Head of caudate nucleus (tissue), 42 donors: ENCODE measurements at regions not wholly inside any gene's neighbourhood (a gene's known extent, or its start where the extent isn't known, plus 50 kb on each side); places are given as distances from the start of the nearest gene placed in this dataset.
"Not testable (repeated sequence)": the region's sequence is repeated elsewhere in the genome, so short reads cannot be mapped to it uniquely, and the experiment has no call there.

Experiments used
- DNase-seq, 42 donors: peaks; one replicate each; pipeline versions ENCODE4 v3.0.0 to v3.0.0-alpha.2; 2020 to 2021; ENCODE audit warnings: mixed read lengths in 7 of 42
- intact Hi-C: fragments of 100-400 bp; cut with DNase I; formaldehyde crosslinking; loops from one replicate; pipeline ENCODE4 v1.15.0; 2022

GRCh38 chr11:106152013-106152412 is 74.6 kb downstream of the AASDHPPT start:
- peak in 2 of 42 donors; percentile 3 to 9 for DNase-seq
- intact Hi-C loops, result no loop called here

- DNase-seq, result no peak
- intact Hi-C loops, result no loop called here
These were observed 75.4 kb downstream of the AASDHPPT start for GRCh38 chr11:106152824-106153223.

GRCh38 chr11:106156290-106156937 is 79.0 kb downstream of the AASDHPPT start:
- peak in 29 of 42 donors; percentile 3 to 72 (median 29) for DNase-seq
- intact Hi-C loops, result no loop called here

GRCh38 chr11:106158406-106158805 is 80.9 kb downstream of the AASDHPPT start:
- no peak for DNase-seq
- intact Hi-C loops, result no loop called here

- no peak for DNase-seq
- intact Hi-C loops, result no loop called here
These were observed 82.4 kb downstream of the AASDHPPT start for GRCh38 chr11:106159836-106160235.

DNA sequence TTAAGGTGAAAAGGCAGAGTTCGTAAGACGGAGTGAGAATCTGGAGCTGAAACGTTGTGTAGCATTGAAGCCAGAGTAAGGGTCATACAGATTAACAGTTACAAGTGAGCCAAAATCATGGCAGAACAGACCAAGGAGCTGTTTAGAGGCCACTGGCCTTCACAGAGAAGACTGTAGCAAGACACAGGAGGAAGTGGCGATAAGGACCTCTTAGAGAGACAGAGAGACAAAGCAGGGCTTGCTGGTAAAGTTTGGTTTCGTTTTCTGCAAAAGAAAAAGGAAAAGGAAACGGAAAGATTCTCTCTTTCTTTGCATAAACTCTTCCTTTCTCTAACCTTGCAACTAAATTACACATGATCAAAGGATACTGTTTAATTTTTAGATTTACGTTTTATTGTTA is 83.0 kb downstream of the AASDHPPT start:
- DNase-seq, result no peak
- intact Hi-C loops, result no loop called here

DNA sequence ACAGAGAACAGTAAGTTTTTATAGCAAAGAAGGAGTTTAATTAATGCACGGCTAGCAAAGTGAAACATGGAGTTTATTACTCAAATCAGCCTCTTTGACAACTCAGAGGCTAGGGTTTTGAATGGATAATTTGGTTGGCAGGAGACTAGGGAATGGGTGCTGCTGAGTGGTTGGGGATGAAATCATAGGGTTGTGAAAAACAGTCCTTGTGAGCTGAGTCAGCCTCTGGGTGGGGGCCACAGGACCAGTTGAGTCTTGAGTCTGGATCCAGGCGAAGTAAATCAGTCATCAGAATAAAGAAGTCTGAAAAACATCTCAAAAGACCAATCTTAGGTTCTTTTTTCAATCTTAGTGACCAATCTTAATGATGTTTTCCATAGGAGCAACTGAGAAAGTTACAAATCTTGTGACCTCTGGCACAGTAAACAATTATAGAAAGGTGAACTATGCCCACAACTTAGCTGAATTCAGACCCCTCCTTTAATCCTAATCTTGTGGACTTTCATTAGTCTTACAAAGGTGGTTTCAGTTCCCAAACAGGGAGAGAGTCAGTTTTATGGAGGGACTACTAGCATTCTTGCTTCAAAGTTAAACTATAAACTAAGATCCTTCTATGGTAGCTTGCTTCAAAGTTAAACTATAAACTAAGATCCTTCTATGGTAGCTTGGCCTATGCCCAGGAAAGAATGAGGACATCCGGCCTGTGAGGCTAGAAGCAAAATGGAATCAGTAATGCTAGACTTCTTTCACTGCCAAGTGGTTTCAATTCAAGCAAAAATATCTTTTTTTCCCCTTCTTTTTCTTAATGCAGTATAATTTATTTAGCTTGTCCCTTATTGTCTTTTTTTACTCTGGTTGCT is 84.5 kb downstream of the AASDHPPT start:
- intact Hi-C loops, result no loop called here
- DNase-seq, result no peak

DNA sequence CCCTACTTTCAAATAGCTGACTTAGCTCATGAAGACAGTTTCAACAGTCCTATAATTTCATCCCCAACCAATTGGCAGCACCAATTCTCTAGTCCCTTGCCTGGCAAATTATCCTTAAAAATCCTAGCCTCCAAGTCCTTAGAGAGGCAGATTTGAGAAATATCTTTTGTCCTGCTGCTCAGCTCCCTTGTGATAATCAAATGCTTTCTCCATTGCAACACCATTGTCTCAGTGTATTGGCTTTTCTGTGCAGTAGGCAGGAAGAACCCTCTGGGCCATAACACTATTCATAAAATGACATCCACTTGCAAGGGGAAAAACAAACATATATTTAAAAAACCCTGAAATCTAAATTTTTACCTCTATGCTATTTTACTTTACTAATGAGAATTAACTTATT is 89.6 kb downstream of the AASDHPPT start:
- intact Hi-C loops, result no loop called here
- DNase-seq, result no peak

- DNase-seq, result no peak
- intact Hi-C loops, result no loop called here
These were observed 95.0 kb downstream of the AASDHPPT start for GRCh38 chr11:106172386-106172991.

- DNase-seq, result no peak
- intact Hi-C loops, result no loop called here
These were observed 95.8 kb downstream of the AASDHPPT start for GRCh38 chr11:106173291-106173690.

- DNase-seq, intact Hi-C loops: not testable (repeated sequence)
These were observed 96.5 kb downstream of the AASDHPPT start for GRCh38 chr11:106174003-106174402.

DNA sequence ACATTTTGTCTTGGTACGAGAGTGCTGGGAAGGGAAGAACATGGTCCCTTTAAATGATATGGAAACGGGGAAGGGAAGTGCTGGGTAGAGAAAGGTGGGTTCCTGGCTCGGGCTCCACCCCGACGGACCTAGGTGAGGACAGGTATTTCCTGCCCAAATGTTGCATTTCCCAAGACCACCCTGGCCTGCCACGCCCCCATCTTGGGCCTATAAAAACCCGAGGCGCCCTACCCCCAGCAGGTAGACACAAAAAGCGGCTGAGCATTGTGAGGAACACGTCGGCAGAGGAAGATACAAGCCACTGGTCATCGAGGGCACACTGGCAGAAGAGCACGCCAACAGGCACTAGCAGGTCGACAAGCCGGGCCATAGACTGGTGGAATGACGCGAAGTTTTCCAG is 99.4 kb downstream of the AASDHPPT start:
- DNase-seq, result no peak
- intact Hi-C loops, result no loop called here

- intact Hi-C loops, result no loop called here
These were observed 99.8 kb downstream of the AASDHPPT start for GRCh38 chr11:106177311-106177710.

DNA sequence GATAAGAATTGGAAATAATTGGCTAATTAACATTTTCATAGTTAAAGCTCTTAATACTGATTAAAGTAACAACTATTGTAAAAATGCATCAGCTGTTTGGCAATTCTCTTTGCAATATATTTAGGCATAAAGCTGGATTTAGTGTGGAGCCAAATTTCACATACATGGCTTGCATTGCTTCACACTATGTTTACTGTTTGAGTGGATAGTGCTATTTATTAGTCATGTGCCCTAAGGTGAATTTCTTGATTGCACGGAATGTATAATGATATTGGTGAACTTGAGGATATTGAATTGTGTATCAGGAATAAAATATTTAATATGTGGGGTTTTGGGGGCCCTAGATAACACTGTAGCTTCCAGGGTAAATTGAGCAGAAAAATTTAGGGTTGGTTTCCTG is 100.9 kb downstream of the AASDHPPT start:
- intact Hi-C loops, result no loop called here
- DNase-seq, result no peak

More at GRCh38 chr11:106177311-106177710, 99.8 kb downstream of the AASDHPPT start:
- DNase-seq, result no peak

GRCh38 chr11:106179048-106179447 is 101.6 kb downstream of the AASDHPPT start:
- intact Hi-C loops, result no loop called here
- DNase-seq, result no peak

GRCh38 chr11:106186630-106187029 is 109.2 kb downstream of the AASDHPPT start:
- intact Hi-C loops, result no loop called here
- DNase-seq, result no peak

DNA sequence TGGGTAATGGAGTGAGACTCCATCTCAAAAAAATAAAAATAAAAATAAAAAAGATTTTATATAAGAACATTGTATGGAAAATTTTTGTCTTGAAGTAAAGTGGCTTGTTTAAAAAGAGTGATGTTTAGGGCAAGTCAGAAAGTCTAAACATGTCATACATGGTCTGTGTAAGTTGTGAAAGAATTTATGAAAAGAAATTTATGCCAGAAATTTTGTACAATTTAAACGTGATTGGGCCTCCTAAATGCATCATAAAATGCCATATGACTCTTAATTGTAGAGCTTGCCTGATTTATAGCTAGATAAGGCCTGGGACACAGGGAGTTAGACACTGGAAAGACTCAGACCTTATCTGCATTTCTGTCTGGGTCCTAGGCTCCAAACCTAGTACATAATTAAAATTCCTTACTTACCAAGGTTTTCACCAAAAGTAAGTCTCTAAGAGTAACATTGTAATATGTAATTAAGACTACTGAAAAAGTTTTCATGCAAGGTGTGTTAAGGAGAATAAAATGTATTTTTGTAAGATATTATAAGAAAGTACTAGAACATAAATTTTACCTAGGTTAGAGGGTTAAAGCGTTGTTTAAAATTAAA is 110.5 kb downstream of the AASDHPPT start:
- intact Hi-C loops, result no loop called here
- no peak for DNase-seq

DNA sequence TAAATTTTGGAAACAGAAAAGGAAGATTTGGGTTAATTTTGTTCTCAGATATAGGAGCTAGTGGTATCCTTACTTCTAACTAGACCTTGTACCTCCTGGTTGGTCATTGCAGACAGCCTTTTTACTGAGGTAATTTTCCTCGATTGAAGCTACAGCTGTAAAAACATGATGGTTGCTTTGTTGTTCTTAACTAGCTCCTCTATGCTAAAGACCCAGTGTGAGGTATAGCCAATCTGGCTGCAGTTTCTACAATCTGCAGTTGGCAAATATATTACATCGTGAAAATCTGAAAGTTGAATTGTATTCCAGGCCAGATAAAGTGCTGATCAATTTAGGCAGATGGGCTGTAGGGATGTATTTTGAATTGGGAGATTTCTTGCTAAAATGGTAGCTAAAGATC is 116.5 kb downstream of the AASDHPPT start:
- DNase-seq, result no peak

DNA sequence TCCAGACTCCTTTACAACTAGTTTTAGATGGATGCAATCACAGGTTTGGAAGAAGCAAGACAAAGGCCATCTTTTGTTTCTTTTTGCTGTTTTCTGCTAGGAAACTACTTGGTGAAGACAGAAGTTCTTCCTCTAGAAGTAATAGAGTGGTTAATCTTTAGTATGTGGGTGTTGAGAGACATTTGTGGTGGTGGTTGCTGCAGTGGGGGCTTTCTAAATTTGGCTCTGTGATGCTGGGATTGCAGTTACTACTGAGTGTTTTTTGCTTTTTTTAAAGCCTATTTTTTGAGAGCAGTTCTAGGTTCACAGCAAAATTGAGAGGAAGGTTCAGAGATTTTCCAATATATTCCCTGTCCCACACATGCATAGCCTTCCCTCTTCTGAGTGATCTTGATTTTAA is 120.0 kb downstream of the AASDHPPT start:
- intact Hi-C loops, result no loop called here
- peak in 20 of 42 donors; percentile 3 to 66 (median 32) for DNase-seq

More for the DNA sequence above, 116.5 kb downstream of the AASDHPPT start:
- intact Hi-C loops, result no loop called here
